Activated gamma-delta T cell (primary cell): ENCODE measurements at regions not wholly inside any gene's neighbourhood (a gene's known extent, or its start where the extent isn't known, plus 50 kb on each side); places are given as distances from the start of the nearest gene placed in this dataset.

Experiments used
- DNase-seq: peaks from one replicate; lab custom pipeline; 2025; lab: John Stamatoyannopoulos, UW

DNA sequence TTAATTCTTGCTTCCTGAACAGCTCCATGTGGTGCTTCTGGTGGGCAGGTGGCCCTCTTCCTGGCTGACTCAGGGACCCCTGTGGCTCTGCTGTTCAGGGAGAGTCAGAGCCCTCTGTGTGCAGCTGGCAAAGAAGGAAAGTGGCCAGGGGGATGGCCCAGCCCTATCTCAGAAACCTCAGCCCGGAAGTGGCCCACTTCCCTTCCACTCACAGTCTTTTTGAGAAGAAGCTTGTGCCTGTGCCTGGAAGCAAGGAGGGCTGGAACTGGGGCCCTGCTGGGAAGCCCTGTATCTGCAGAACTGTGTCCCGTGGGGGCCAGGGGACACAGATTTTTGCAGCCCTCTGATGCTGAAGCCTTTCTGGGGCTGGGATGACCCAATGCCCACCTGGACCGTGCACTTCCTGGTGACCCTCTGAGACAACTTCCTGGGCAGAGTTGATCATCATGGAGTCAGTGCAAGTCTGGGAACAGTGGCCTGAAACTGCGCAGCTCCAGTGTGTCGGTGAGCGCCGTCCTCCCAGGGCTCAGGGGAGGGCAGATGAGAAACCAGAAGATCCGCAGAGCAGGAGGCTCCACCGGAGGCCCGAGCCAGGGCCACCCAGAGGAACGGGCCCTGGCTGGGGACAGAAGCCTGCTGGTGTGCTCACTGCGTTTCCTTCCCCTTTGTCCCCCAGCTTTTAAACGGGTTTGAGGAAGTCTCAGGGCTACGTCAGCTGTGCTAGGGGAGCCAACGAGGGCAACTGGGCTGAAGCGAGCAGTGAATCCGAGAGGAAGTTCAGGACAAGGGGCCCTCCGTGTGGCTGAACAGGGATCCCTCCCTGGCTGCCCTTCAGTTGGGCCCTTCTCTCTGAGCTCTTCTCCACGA, 217.4 kb upstream of the RTL1 start:
- DNase-seq, result no peak

DNA sequence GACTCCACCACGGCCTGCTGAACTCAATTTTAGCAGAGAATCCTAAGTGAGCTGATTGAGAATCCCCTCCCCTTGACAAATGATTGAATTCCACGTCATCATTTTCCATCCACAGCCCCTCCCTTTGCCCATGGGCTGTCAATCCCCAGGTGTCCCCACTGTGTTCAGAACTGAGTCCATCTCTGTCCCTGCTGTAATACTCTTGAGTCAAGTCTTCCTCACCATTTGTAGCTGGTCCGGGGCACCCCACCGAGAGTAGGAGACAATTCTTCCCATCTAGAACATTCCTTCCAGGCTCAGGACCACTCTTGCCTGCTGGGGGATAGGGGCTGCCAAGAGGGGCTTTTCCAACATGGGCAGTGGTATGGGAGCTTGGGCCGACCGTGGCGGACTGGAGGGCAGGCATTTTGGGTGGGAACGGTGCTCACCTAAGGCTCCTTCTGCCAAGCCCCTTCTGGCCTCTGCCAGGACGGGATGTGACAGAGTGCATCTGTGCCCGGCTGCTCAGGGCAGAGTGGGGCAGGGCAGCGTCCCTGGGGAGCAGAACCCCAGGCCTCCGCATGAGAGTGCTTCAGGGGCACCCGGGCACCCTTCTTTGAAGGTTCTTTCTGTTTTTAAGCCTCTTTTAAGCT, 218.1 kb upstream of the RTL1 start:
- no peak for DNase-seq

DNA sequence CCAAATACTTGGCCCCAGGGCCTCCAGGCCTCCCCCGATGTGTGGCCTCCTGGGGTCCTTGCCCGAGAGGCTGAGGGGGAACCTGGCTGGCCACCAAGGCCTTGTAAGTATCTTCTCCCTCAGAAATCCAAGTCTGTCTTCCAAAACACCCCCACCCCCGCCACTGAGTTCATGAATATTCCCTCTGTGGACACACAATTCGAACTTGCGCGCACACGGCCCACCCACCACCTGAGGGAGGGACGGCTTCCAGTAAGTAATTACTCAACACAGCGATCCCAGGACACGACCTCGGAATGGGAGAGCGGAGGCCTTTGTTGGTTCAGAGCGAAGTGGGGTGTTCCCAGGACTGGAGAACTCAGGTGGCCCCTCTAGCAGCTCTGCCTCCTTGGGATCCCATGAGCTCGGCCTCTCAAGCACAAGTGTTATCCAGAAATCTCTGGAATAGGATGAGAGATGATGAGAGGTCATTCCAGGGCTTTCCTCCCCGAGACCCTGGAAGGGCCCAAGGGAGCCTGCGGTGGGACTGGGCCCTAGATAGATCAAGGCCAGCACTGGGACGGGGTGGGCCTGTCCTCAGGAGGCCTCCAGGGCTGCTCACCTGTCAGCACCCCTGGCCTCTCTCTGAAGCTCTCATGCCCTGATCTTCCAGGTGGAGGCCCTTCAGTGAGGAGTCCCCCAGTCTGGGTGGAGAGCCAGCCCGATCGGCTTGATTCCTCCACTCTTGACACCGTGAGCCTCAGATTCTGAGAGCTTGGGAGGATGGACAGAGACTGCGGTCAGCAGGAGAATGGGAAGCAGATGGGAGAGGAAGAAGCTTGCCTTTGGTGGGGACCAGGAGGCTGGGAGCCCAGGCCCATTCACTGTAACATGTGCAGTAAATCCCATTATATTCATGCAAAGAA, 219.0 kb upstream of the RTL1 start:
- DNase-seq, result no peak

- no peak for DNase-seq
Measured at GRCh38 chr14:101123618-101124510, 220.3 kb upstream of the RTL1 start.

GRCh38 chr14:101124815-101125214, 221.3 kb upstream of the RTL1 start:
- no peak for DNase-seq

DNA sequence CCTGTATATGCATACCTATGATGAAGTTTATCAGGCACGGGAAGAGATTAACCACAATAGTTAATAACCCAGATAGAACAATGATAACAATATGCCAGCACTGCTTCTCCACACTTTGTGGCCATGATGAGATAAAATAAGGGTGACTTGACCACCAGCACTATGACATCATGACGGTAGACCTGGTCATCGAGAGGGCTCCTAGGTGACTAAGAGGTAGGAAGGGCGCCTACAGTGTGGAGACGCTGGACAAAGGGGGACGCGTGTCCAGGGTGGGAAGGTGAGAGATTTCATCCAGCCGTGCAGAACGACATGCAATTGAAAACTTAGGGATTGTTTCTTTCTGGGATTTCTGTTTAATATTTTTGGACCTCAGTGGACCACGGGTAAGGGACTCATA, 221.8 kb upstream of the RTL1 start:
- DNase-seq, result no peak

DNA sequence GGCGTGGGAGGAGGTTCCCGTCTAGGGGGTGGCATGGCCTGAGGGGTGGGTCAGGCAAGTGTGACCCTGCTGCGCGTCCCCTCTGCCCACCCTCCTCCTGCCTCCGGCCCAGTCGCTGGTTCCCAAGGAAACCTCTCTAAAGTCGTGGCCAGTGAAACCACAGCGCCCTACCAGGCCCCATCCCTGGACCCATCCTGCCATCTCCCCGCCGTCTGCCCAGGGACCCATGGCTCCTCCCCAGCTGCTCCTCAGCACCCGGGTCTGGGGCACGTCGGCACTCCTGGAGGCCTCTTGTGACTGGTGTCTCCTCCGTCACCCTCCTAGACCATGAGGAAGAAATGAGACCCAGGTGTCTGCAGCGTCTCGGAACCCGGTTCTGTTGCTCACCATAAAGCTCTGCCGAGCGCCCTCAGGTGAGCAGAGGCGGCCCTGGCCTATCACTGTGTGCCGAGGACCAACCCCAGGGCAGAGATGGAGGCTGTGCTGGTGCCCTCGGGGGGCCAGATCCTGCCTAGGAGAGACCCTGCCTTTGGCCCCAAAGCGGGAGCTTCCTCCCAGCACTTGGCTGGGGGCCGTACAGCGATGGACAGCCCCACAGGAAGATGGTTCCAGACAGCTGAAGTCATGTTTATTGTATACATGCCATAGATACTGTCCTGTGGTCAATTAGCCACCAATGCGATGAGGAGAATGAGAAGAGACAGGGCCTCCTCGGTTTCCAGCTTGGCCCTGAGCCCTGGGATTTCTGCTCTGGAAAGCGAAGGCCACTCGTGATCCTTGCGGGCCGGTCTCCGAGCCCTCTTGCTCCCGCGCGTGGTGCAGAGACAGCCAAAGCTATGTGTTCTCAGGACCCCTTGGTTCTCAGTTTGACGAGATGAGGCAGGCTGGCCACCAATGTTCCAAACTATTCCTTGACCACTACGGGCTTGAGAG, 222.5 kb upstream of the RTL1 start:
- DNase-seq, result no peak

DNA sequence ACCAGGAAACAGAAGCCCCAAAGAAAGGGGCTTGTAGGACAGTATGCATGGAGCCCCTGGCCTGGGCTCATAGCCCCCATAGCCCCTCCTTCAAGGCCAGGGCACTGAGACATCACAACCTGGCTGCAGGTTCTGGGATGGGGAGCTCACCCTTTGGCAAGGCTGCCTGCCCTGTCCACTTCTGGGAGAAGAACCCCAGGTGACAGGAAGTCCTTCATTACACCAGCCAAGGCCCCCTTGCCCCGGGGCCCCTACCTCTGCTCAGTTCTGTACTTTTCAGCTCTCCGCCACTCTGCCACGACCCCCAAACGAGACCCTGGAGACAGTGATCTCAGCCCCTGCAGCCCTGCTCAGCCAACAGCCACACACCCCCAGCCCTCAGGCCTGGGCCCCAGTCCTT, 223.2 kb upstream of the RTL1 start:
- no peak for DNase-seq

DNA sequence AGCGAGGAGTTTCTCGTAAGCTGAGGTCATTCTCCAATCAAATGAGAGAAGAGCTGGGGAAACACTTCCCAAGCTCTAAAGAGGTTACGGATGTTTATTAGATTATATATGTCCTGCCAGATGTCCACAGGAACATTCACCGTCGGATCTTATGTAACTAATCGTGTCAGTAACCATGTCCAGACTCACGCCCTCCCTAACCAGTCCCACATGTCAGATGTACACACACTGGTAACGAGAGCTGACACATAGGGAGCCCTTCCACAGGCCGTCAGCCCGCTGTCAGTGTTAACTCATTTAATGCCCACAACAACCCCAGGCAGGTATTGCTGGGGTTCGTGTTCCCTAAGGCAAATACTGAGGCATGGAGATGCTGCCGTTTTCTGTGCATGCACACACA, 223.7 kb upstream of the RTL1 start:
- DNase-seq, result no peak

DNA sequence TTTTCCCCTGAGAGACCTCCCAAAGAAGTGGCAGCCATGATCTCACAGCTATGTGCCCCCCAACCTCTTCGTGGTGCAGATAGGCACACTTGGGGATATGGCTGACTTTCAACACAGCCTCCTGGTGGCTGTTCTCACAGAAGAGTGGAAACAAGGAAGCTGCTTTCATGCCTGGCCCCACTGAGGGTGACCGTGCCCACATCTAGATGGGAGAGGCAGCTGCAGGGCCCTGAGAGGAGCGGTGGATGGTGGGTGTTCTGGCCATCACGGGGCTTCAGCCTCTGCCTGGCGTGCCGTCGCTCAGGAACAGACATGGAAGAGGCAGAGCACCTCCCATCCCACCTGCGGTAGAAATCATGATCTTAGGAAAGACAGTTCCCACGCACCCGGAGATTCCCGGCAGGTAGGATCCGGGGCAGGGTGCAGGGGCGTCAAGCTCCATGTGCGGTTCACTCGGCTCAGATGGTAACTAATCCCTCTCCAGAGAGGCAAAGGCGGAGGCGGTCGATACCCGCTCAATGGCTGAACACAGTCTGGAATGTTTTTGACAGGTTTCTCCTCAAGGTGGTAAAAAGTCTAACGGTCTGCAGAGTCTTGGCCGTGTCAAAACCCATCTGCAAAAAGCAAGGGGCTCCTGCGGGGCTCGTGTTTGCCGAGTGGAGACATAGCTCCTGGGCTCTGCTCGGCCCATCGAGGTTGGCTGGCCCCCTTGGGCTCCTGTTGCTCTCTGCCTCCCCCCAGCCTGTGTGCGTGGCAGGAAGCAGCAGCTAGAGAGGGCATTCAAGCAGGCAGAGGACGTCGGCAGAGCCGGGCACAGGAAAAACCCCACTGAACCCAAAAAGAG, 225.2 kb upstream of the RTL1 start:
- DNase-seq, result no peak

DNA sequence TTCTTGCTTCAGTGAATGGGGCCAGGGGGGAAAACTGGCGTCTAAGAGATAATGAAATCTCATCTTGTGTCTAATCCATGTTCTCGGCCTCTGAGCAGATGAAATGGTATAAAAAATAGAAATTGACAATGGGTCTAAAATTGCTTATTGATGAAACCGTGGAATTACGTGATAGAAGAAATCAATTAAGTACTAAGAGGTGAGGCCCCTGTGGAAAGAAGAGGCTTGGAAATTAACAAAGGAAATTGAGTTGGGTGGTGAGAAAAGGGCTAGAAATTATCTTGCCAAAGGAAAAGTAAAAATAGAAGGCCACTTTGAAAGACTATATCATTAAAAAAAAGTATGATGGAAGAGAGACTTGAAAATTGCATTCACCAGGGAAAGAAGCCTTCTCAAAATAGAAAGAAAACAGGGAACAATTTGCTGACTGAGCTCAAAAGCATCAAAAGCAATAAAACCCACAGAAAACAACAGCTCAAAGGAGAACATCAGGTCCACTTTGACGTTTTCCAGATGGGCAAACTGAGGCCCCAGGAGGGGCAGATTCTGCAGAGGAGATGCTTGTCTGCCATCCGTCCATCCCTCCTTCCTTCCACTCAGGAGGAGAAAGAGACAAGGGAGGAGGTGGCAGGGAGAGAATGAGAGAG, 226.1 kb upstream of the RTL1 start:
- DNase-seq, result no peak

- DNase-seq, result no peak
Measured at GRCh38 chr14:101130861-101131260, 227.3 kb upstream of the RTL1 start.

DNA sequence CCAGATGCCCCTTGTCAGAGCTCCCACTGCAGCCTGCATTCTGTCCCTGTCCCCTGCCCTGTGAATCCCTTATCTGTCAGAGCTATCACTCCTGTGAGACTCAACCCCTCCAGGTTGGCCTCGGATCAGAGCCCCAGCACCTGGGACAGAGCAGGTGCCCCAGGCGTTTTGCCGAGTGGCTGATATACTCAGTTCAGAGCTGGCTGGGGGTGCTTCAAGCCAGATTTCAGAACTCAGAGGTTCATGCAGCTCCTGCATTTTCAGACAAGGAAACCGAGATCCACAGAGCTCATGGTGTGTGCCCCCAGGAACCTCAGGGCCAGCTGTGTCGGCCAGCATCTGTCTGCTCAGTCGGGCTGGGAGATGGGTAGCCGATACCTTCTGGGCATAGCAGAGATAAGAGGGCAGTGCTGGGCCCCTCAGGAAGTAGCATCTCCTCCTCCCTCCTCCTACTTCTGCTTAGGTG, 228.0 kb upstream of the RTL1 start:
- no peak for DNase-seq

GRCh38 chr14:101132051-101132571, 228.6 kb upstream of the RTL1 start:
- no peak for DNase-seq

DNA sequence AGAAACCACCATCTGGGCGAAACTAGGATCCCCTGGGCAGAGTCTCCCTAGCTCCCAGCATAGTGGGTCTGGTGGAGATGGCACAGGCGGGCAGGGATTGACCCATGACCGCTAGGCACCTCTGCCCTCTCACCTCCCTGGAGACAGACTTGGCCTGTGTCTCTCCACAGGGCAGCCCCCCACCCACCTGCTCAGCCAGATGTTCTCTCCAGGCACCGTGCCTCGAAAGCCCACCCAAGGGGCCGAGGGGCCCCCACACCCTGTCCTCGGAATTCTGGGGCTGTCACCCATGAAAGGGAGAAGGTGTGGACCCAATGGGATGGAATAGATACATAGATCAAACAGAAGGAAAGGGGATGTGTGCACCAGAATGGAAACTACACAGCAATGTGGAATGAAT, 229.1 kb upstream of the RTL1 start:
- no peak for DNase-seq

- DNase-seq, result no peak
Measured at GRCh38 chr14:101133068-101133467, 229.5 kb upstream of the RTL1 start.

- no peak for DNase-seq
Measured at GRCh38 chr14:101134161-101134631, 230.7 kb upstream of the RTL1 start.

GRCh38 chr14:101134851-101135433, 231.4 kb upstream of the RTL1 start:
- DNase-seq, result no peak
